MCF 10A (cell line): ENCODE measurements at regions not wholly inside any gene's neighbourhood (a gene's known extent, or its start where the extent isn't known, plus 50 kb on each side); places are given as distances from the start of the nearest gene placed in this dataset.

Experiments used
- BruUV-seq: library from RNA; stranded (reverse); fragments of 400-500 nt; replicated peaks from 2 replicates; lab custom pipeline; 2021; lab: Mats Ljungman, UMichigan
- CTCF ChIA-PET: fragments of 300-600 bp; sonication (Branson Sonifier 250); formaldehyde crosslinking; extraction: SDS; loops from one replicate; lab custom pipeline; 2021; ENCODE audit warnings: antibody characterized with exemption, inconsistent platforms; lab: Yijun Ruan, JAX
- POLR2A ChIA-PET: fragments of 300-600, 350-650 bp; sonication (Branson Sonifier 250); formaldehyde crosslinking; extraction: SDS; loops from one replicate; lab custom pipeline; 2020; ENCODE audit warnings: antibody characterized with exemption, inconsistent platforms; lab: Yijun Ruan, JAX
- DNase-seq: peaks from one replicate; pipeline ENCODE4 v3.0.0-alpha.2; 2018; ENCODE audit not compliant: unreplicated experiment
- H3K27ac Mint-ChIP-seq: one replicate; pipeline ENCODE4 v1.8.0; 2022; ENCODE audit warnings: mild to moderate bottlenecking, low read depth, mixed read lengths; ENCODE audit not compliant: unreplicated experiment
- H3K27me3 Mint-ChIP-seq: one replicate; pipeline ENCODE4 v1.8.0; 2022; ENCODE audit warnings: mixed read lengths; ENCODE audit not compliant: insufficient read depth, unreplicated experiment
- H3K36me3 Mint-ChIP-seq: one replicate; pipeline ENCODE4 v1.8.0; 2022; ENCODE audit warnings: mild to moderate bottlenecking, moderate library complexity, mixed read lengths; ENCODE audit not compliant: insufficient read depth, unreplicated experiment
- H3K4me1 Mint-ChIP-seq: one replicate; pipeline ENCODE4 v1.8.0; 2022; ENCODE audit warnings: mixed read lengths; ENCODE audit not compliant: insufficient read depth, unreplicated experiment
- H3K4me3 Mint-ChIP-seq: one replicate; pipeline ENCODE4 v1.8.0; 2022; ENCODE audit warnings: mild to moderate bottlenecking, moderate library complexity, mixed read lengths; ENCODE audit not compliant: unreplicated experiment
- H3K9me3 Mint-ChIP-seq: one replicate; pipeline ENCODE4 v1.8.0; 2022; ENCODE audit warnings: mixed read lengths; ENCODE audit not compliant: unreplicated experiment
- intact Hi-C: fragments of 100-400 bp; cut with micrococcal nuclease; formaldehyde crosslinking; loops from 2 replicates; pipeline ENCODE4 v1.14.1; 2022
- TF ChIP-seq, protein P1 (sequence below): fragments of 200-600 bp; IDR thresholded peaks from one replicate; pipeline ENCODE4 v1.8.0; 2022; ENCODE audit warnings: antibody characterized with exemption, mild to moderate bottlenecking; ENCODE audit not compliant: unreplicated experiment

DNA sequence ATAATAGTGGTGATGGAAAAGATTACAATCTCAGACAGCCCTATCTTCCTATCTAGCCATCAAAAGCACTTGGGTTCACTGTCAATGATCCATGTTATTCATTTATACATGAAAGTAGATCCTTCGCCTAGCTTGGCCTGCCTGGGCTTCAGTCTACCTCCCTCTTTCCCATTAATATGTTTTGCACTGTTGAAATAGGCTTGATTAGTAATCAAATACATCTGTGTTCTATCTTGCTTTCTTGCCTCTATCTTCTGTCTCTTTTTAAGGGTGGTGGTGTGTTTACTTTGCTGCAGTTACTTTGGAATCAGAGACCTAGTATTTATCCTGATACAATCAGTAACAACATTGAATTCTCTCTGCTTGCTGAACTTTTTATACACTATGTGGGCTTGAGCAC, 521.2 kb downstream of the TNS1 start:
- Mint-ChIP-seq H3K9me3 (no peaks in the 10 kb centered on the region), H3K4me1 (no peaks in the 10 kb centered on the region), H3K36me3 (no peaks in the 10 kb centered on the region), H3K4me3 (no peak overlapping the region), H3K27ac (no peak overlapping the region), H3K27me3 (peaks cover 6% of the 10 kb centered on the region)
- POLR2A ChIA-PET = no interaction called here
- no peak for DNase-seq
- no TSS peak for BruUV-seq
- TF ChIP-seq, protein P1, sequence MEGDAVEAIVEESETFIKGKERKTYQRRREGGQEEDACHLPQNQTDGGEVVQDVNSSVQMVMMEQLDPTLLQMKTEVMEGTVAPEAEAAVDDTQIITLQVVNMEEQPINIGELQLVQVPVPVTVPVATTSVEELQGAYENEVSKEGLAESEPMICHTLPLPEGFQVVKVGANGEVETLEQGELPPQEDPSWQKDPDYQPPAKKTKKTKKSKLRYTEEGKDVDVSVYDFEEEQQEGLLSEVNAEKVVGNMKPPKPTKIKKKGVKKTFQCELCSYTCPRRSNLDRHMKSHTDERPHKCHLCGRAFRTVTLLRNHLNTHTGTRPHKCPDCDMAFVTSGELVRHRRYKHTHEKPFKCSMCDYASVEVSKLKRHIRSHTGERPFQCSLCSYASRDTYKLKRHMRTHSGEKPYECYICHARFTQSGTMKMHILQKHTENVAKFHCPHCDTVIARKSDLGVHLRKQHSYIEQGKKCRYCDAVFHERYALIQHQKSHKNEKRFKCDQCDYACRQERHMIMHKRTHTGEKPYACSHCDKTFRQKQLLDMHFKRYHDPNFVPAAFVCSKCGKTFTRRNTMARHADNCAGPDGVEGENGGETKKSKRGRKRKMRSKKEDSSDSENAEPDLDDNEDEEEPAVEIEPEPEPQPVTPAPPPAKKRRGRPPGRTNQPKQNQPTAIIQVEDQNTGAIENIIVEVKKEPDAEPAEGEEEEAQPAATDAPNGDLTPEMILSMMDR = no peak
- CTCF ChIA-PET = no interaction called here
- intact Hi-C loops = no loop called here

DNA sequence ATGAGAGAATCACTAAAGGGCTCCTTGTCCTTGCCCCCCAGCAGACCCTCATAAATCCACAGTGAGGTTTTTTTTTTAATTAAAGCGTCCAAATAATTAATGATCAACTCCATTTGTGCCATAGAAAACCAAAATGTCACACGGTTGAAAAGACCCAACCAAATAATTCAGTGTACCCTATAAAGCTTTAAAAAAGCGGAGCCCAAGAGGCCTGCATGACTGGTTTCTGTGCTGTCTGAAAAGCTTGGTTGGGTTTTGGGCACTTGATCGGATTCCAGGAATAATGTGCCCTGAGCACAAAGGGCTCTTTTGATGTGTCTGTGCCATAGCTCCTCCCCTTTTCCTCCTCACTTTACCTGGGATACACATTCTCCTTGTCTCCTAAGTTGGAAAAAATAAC, 523.2 kb downstream of the TNS1 start:
- no TSS peak for BruUV-seq
- POLR2A ChIA-PET = no interaction called here
- H3K27ac Mint-ChIP-seq = no peak overlapping the region

DNA sequence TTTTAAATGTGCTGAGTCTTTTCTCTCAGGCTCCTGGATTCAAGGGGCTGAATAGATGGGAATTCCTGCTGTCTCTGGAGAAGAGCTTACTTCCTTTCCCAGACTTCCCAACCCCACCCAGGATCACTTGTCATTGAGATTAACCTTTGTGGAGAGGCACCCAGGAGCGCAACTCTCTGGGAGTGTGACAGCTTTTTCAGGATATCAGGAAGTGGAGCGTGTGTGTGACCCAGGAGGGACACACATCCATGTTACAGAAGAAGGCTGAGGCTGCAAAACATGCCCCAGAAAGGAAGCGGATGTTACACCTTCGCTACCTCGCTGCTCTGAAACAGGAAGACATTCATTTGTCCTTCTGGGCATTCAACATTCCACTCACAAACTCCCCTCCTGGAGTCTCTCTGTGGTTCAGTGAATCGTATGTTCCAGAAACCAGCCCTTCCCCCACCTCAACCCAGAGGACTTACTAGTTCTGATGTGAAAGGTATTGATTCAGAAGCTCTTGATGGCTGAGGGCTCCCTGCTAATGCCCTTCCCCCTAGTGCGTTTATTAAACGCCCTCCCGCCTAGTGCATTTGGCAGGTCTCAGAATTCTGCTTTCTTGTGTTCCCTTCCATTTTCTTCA, 523.9 kb downstream of the TNS1 start:
- Mint-ChIP-seq H3K27me3 (peaks cover 16% of the 10 kb centered on the region), H3K4me3 (no peak overlapping the region), H3K36me3 (no peaks in the 10 kb centered on the region), H3K9me3 (no peaks in the 10 kb centered on the region), H3K4me1 (no peaks in the 10 kb centered on the region), H3K27ac (no peak overlapping the region)
- TF ChIP-seq, protein P1 = no peak
- no peak for DNase-seq
- ChIA-PET POLR2A (no interaction called here), CTCF (no interaction called here)
- intact Hi-C loops = no loop called here
- BruUV-seq = no TSS peak

More for the DNA sequence above, 523.2 kb downstream of the TNS1 start:
- intact Hi-C loops = no loop called here
- TF ChIP-seq, protein P1 = no peak
- CTCF ChIA-PET = no interaction called here
- Mint-ChIP-seq H3K9me3 (no peaks in the 10 kb centered on the region), H3K4me3 (no peak overlapping the region), H3K4me1 (no peaks in the 10 kb centered on the region), H3K27me3 (peaks cover 16% of the 10 kb centered on the region), H3K36me3 (no peaks in the 10 kb centered on the region)
- DNase-seq = no peak

- H3K36me3 Mint-ChIP-seq = no peaks in the 10 kb centered on the region
- CTCF ChIA-PET = no interaction called here
- TF ChIP-seq, protein P1 = no peak
- POLR2A ChIA-PET = no interaction called here
- intact Hi-C loops = no loop called here
- no TSS peak for BruUV-seq
- H3K9me3 Mint-ChIP-seq = no peaks in the 10 kb centered on the region
- H3K27me3 Mint-ChIP-seq = peaks cover 16% of the 10 kb centered on the region
- no peak for DNase-seq
- no peak overlapping the region for H3K27ac Mint-ChIP-seq
- H3K4me3 Mint-ChIP-seq = no peak overlapping the region
- H3K4me1 Mint-ChIP-seq = no peaks in the 10 kb centered on the region
Observed at GRCh38 chr2:217477583-217477982, 525.2 kb downstream of the TNS1 start.
